HEK293T (cell line): ENCODE measurements at regions not wholly inside any gene's neighbourhood (a gene's known extent, or its start where the extent isn't known, plus 50 kb on each side); places are given as distances from the start of the nearest gene placed in this dataset.
"Not testable (repeated sequence)": the region's sequence is repeated elsewhere in the genome, so short reads cannot be mapped to it uniquely, and the experiment has no call there.

Source experiments
- CTCF ChIA-PET: fragments of 350-600 bp; formaldehyde crosslinking; extraction: SDS; loops from one replicate; lab custom pipeline; 2021; ENCODE audit warnings: antibody characterized with exemption, inconsistent platforms; lab: Yijun Ruan, JAX
- POLR2A ChIA-PET: fragments of 350-600 bp; formaldehyde crosslinking; extraction: SDS; loops from one replicate; lab custom pipeline; 2020; ENCODE audit warnings: antibody characterized with exemption, inconsistent platforms; lab: Yijun Ruan, JAX
- DNase-seq: peaks from one replicate; pipeline ENCODE4 v3.0.0; 2012; ENCODE audit warnings: mixed read lengths; ENCODE audit errors: extremely low spot score

DNA sequence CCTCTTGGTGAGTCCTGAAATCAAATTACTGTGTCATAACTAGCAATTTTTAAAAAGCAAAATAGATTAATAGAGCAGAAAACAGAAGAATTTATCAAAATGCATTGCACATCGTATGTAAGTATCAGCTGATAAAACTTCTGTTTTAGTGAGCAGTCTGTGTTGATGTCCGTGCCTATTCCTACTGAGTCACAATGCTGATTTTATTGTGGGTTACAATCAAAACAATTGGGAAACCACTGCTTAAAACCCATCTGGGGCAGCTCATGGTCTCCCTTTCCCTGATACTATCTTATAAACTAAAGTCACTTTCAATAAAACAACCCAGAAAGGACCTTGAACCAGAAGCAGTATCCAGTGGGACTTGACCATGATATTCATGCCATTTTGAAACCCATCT is 101.1 kb upstream of the GPR39 start:
- CTCF ChIA-PET: not testable (repeated sequence)

DNA sequence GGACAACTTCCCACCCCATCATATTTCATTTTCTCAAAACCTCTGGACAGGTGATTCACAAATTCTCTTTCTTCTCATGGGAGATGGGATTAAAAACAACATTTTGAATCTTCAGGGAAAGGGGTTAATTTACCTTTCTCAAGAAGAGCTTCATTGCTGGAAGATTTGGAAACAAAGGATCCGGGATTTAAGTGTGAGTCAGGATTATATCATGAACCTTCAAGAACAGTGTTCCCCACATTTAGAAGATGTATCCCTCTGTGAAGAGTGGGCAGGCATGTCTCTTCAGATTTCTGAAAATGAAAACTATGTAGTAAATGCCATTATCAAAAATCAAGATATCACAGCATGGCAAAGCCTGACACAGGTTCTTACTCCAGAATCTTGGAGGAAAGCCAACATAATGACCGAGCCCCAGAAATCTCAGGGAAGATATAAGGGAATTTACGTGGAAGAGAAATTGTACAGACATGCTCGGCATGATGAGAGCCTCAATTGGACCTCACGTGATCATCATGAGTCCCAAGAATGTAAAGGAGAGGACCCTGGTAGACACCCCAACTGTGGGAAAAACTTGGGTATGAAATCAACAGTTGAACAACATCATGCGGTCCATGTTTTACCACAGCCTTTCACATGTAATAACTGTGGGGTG is 99.5 kb upstream of the GPR39 start:
- CTCF ChIA-PET, POLR2A ChIA-PET, DNase-seq: not testable (repeated sequence)

More for the DNA sequence above, 101.1 kb upstream of the GPR39 start:
- DNase-seq, POLR2A ChIA-PET: not testable (repeated sequence)

GRCh38 chr2:132318481-132318880 is 98.1 kb upstream of the GPR39 start:
- CTCF ChIA-PET, POLR2A ChIA-PET, DNase-seq: not testable (repeated sequence)

DNA sequence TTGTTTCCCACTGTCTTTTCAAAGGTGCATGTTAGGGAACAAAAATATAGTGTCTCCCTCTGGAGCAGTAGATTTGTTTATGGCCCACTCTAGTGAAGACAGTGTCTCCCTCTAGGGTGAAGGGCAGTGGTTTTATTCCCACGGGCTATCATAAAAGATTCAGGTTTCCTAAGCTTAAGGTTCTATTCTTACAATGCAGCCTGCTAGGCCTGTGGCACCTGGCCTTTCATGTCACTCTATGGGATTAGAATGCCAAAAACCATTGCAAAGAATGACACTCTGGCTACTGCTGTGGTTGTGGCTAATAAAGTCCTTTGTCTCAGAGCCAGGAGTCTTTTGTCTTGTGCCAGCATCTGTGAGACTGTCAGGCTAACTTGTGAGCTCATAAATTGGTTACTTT is 92.6 kb upstream of the GPR39 start:
- POLR2A ChIA-PET, DNase-seq, CTCF ChIA-PET: not testable (repeated sequence)

- POLR2A ChIA-PET, DNase-seq, CTCF ChIA-PET: not testable (repeated sequence)
These were observed 84.1 kb upstream of the GPR39 start for GRCh38 chr2:132332345-132333033.

DNA sequence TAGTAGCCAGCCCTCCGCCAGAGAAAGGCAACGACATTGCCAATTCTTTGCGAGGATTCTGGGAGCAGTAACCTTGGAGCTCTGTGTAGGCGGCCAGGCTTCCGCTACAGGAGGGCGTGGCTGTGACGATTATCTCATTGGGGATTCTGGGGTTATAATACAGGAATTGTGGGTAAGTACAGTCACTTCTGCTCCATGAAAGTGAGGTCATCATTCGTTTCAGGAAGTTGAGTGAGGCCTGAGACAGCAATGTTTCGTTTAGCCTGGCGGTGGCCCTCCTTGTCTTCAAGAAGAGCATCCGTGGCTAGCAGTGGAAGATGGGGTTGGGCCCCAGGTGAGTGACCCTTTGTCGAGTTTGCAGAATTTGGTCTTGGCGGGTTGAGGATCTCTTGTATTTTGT is 79.5 kb upstream of the GPR39 start:
- CTCF ChIA-PET, POLR2A ChIA-PET: not testable (repeated sequence)

GRCh38 chr2:132337844-132338243 is 78.8 kb upstream of the GPR39 start:
- CTCF ChIA-PET, POLR2A ChIA-PET, DNase-seq: not testable (repeated sequence)

More for the DNA sequence above, 79.5 kb upstream of the GPR39 start:
- DNase-seq: not testable (repeated sequence)

DNA sequence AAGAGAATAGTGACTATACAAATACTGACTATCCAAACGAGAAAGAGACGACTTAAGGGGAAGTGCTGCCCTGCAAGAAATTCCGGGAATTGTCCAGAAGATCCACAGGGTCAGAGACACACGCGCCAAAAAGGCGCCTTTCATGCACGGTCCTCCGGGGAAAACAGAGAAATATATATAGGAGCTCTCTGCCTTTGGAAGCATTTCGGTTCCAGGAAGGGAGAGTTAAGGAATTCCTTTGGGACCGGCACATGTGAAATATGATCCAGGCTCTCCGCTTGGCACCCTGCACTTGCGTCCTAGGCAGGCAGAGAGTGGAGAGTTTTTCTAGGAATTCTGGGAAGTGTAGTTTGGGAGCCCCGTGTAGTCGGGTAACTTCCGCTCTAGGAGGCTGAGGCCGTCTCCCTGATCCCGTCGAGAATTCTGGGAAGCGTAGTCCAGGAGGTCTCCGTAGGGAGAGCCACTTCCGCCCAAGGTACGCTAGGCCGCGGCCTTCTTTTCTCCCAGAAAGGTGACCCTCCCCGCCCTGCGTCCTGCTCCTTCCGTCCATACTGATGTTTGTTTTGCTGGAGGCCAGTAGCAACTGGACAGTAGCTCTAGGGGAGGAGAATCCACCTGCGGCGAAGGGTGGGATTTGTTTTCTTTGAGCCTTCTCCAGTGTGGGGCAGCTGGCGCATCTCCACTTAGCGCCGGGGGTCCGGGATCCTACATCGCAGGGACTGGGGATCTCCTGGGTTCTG is 69.4 kb upstream of the GPR39 start:
- POLR2A ChIA-PET, CTCF ChIA-PET, DNase-seq: not testable (repeated sequence)

DNA sequence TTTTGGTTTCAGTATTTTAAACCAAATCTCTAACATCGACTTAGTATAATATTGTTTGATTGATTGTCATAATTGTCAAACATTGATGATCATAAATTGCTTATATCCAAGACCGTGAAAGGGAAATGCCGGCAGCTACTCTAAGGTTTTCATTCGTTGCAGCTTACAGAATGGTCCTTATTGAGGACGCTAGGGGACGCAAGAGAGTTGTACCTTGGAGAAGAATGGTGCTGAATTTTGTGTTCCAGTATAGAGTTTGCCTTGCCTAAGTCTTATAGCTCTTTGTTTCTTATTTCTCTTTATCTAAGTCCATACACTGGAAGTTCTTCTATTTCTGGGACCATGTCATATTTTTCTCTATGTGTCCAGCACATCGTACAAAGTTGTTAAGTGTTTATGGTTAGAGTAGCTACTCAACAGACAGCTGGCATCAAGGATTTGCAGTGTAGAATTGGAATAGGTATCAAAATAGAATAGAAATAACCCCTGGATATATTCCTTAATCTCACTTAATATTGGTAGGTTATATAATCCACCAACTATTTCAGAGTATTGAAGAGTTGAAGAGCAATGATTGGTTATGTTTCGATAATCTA is 67.4 kb upstream of the GPR39 start:
- POLR2A ChIA-PET, DNase-seq: not testable (repeated sequence)
- CTCF ChIA-PET: interaction anchor here (0.5 to 0.9 kb wide), 4 partner anchors 17 to 1413 kb away, joined by 3 to 6 read pairs (median 3); no protein-coding TSS in a partner anchor

- POLR2A ChIA-PET, DNase-seq, CTCF ChIA-PET: not testable (repeated sequence)
These were observed 64.9 kb upstream of the GPR39 start for GRCh38 chr2:132351668-132352067.

DNA sequence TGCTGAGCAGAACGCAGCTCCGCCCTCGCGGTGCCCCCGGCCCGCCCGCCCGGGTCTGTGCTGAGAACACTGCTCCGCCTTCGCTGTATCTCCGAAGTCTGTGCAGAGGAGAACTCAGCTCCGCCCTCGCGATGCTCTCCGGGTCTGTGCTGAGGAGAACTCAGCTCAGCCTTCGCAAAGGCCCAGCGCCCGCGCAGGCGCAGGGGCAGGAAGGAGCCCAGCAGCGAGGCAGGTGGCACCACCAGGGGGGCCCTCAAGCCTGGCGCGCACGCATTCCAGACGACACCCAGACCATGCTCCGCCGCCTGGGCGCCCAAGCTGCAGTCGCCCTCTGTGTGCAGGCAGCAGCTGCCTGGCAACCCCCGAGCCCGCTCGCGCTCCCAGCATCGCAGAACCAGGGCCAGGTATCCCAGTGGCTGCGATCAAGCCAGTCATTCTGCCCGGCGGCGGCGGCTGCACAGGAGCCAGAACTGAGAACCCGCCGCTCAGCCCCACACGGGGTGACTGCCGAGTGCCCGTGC is 64.1 kb upstream of the GPR39 start:
- CTCF ChIA-PET, POLR2A ChIA-PET, DNase-seq: not testable (repeated sequence)

GRCh38 chr2:132353380-132353779 is 63.2 kb upstream of the GPR39 start:
- CTCF ChIA-PET, POLR2A ChIA-PET, DNase-seq: not testable (repeated sequence)

GRCh38 chr2:132360964-132361363 is 55.6 kb upstream of the GPR39 start:
- POLR2A ChIA-PET, DNase-seq, CTCF ChIA-PET: not testable (repeated sequence)

DNA sequence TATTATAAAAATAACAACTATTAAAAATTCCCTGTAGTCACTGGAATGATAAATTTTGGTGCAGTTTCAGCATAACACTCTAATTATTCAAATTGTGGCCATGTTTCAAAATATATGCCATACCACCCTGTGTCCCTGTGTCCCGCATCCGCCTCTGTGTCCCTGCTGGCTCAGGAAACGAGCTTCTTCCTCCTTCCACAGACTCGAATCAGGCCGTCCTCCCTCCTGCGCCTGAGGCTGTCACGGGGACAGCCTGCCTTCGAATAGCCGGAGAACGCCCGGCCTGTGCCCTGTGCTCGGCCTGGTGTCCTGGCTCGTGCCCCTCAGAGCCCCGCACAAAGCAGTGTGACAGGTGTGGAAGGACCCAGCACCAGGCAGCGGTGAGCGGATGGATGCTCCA is 55.1 kb upstream of the GPR39 start:
- not testable (repeated sequence) for DNase-seq

GRCh38 chr2:132363352-132363751 is 53.3 kb upstream of the GPR39 start:
- CTCF ChIA-PET, POLR2A ChIA-PET, DNase-seq: not testable (repeated sequence)

More for the DNA sequence above, 55.1 kb upstream of the GPR39 start:
- CTCF ChIA-PET, POLR2A ChIA-PET: not testable (repeated sequence)

GRCh38 chr2:132365963-132366362 is 50.6 kb upstream of the GPR39 start:
- CTCF ChIA-PET: interaction anchor here (0.9 kb wide), 1 partner anchor 17 kb away, joined by 3 read pairs; no protein-coding TSS in a partner anchor
- DNase-seq, POLR2A ChIA-PET: not testable (repeated sequence)
